ENCODE measurements at regions not wholly inside any gene's neighbourhood (a gene's known extent, or its start where the extent isn't known, plus 50 kb on each side); places are given as distances from the start of the nearest gene placed in this dataset.

DNA sequence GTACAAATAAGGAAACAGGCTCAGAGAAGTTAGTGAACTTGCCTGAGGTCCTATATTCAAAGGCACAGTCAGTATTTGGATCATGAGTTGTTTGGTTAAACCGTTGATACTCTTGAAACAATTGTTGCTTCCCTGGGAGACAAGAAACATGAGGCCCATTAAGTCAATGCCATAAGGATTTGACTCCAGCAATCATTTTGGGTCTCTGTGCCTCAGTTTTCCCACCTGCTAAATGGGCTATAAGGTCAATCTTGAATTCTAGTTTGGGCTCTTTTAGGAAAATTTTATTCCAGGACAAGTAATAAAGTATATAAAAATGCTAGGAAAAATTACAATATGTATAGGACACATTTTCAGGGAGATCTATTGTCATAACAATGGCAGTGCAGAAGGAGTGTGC is 202.1 kb downstream of the TMEM26 start:
- Mint-ChIP-seq H3K4me1 (ENCODE audit: low read depth, unreplicated experiment) (no peaks in the 10 kb centered on the region), H3K27ac (ENCODE audit: unreplicated experiment) (no peak overlapping the region)

DNA sequence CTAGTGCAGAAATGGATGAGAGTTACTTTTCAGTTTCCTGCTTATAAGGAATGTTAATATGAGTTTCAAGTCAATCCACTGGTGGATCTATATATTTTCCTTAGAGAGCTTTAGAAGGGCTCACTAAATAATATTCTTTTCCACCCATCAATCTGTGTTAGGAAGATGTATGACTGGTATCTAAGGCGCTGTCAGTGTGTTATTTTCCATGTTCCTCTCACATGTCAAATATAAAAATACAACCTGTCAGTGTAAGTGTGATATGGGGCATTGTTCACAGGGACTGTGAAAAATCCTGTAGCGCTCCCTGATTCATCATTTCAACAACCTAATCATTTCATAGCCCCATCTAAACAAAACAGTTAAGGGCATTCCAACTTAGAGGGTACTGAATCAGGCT is 203.1 kb downstream of the TMEM26 start:
- peaks cover 4% of the 10 kb centered on the region for H3K9me3 Mint-ChIP-seq (ENCODE audit: unreplicated experiment)
- H3K4me1 Mint-ChIP-seq (ENCODE audit: low read depth, unreplicated experiment), result no peaks in the 10 kb centered on the region
- no peak for DNase-seq
- H3K27ac Mint-ChIP-seq (ENCODE audit: unreplicated experiment), result no peak overlapping the region
- H3K27me3 Mint-ChIP-seq (ENCODE audit: unreplicated experiment), result no peaks in the 10 kb centered on the region
- H3K36me3 Mint-ChIP-seq (ENCODE audit: unreplicated experiment), result peaks cover 2% of the 10 kb centered on the region
- TF ChIP-seq, protein P1, sequence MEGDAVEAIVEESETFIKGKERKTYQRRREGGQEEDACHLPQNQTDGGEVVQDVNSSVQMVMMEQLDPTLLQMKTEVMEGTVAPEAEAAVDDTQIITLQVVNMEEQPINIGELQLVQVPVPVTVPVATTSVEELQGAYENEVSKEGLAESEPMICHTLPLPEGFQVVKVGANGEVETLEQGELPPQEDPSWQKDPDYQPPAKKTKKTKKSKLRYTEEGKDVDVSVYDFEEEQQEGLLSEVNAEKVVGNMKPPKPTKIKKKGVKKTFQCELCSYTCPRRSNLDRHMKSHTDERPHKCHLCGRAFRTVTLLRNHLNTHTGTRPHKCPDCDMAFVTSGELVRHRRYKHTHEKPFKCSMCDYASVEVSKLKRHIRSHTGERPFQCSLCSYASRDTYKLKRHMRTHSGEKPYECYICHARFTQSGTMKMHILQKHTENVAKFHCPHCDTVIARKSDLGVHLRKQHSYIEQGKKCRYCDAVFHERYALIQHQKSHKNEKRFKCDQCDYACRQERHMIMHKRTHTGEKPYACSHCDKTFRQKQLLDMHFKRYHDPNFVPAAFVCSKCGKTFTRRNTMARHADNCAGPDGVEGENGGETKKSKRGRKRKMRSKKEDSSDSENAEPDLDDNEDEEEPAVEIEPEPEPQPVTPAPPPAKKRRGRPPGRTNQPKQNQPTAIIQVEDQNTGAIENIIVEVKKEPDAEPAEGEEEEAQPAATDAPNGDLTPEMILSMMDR (IDR thresholded peaks at IDR 0.05; ENCODE audit: partially characterized antibody, unreplicated experiment), result no peak
- no peak overlapping the region for H3K4me3 Mint-ChIP-seq (ENCODE audit: unreplicated experiment)

More for the DNA sequence above, 202.1 kb downstream of the TMEM26 start:
- Mint-ChIP-seq H3K4me3 (ENCODE audit: unreplicated experiment) (no peak overlapping the region), H3K9me3 (ENCODE audit: unreplicated experiment) (peaks cover 6% of the 10 kb centered on the region), H3K27me3 (ENCODE audit: unreplicated experiment) (no peaks in the 10 kb centered on the region), H3K36me3 (ENCODE audit: unreplicated experiment) (peaks cover 3% of the 10 kb centered on the region)
- no peak for DNase-seq
- TF ChIP-seq, protein P1 (IDR thresholded peaks at IDR 0.05; ENCODE audit: partially characterized antibody, unreplicated experiment), result no peak

DNA sequence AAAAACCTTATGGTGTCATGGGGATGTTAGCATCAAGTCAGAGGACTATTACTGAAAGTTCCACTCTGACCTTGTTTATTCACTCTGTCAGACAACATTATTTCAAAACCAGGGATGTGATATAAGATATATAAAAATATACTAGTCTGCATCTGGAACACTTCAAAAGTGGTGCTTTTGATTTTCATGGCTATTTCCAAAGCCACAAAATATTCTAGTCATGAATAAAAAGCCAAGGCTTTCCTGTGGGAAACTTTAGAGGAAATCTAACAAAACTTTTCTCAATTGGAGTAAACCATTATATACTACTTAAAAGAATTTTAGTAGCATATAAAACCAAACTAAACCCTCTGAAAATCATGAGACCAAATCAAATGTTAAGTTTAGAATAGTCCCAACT is 205.2 kb downstream of the TMEM26 start:
- H3K36me3 Mint-ChIP-seq (ENCODE audit: unreplicated experiment), result no peaks in the 10 kb centered on the region
- no peak overlapping the region for H3K27ac Mint-ChIP-seq (ENCODE audit: unreplicated experiment)
- H3K4me3 Mint-ChIP-seq (ENCODE audit: unreplicated experiment), result no peak overlapping the region
- H3K27me3 Mint-ChIP-seq (ENCODE audit: unreplicated experiment), result no peaks in the 10 kb centered on the region
- TF ChIP-seq, protein P1 (IDR thresholded peaks at IDR 0.05; ENCODE audit: partially characterized antibody, unreplicated experiment), result no peak
- no peak for DNase-seq
- H3K9me3 Mint-ChIP-seq (ENCODE audit: unreplicated experiment), result no peaks in the 10 kb centered on the region
- peaks cover 6% of the 10 kb centered on the region for H3K4me1 Mint-ChIP-seq (ENCODE audit: low read depth, unreplicated experiment)

DNA sequence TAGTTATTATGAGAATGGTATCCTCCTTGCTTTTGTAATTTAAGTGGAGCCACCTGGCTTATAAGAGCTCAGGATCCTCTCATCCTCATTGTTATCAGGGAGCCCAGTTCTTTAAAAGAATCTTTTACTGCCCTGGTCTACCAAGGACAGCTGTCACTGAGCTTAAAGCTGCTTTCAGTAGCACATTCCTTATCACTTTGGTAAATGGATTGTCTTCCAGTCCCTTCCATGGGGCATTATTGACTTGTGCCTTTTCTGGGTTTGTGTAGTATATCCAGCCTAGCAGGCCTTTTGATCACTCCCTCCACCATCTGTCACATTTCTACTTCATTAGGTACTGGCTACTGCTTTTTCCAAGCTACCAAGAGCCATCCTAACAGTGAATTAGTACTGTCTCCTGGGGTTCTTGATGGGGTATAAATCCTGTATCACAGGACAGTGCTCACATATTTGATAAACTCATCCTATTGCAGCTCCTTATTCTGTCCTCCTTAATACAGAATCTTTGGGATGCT is 208.9 kb downstream of the TMEM26 start:
- DNase-seq, result no peak
- Mint-ChIP-seq H3K27ac (ENCODE audit: unreplicated experiment) (peak overlapping the region; percentile 43), H3K9me3 (ENCODE audit: unreplicated experiment) (no peaks in the 10 kb centered on the region), H3K27me3 (ENCODE audit: unreplicated experiment) (no peaks in the 10 kb centered on the region), H3K4me1 (ENCODE audit: low read depth, unreplicated experiment) (peaks cover 6% of the 10 kb centered on the region), H3K36me3 (ENCODE audit: unreplicated experiment) (no peaks in the 10 kb centered on the region), H3K4me3 (ENCODE audit: unreplicated experiment) (no peak overlapping the region)
- TF ChIP-seq, protein P1 (IDR thresholded peaks at IDR 0.05; ENCODE audit: partially characterized antibody, unreplicated experiment), result no peak

DNA sequence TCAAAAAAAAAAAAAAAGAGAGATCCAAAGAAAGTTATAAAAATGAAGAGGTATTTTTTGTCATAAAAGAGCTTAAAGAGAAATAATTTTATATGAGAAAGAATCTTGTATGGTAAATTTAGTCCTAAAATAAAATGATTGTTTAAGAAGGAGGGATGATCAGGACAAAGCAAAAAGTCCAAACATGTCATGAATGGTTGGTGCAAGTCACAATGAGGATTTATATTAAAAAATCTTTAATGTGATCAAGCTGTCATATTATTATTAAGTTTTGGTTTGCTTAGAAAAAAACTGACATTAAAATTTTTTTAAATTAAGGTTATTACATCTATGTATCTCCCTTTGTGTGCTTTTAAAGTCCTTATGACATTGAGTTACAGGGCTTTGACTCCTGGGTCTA is 220.4 kb downstream of the TMEM26 start:
- no peak for DNase-seq
- peaks cover 7% of the 10 kb centered on the region for H3K36me3 Mint-ChIP-seq (ENCODE audit: unreplicated experiment)
- TF ChIP-seq, protein P1 (IDR thresholded peaks at IDR 0.05; ENCODE audit: partially characterized antibody, unreplicated experiment), result no peak
- H3K4me1 Mint-ChIP-seq (ENCODE audit: low read depth, unreplicated experiment), result no peaks in the 10 kb centered on the region
- no peaks in the 10 kb centered on the region for H3K27me3 Mint-ChIP-seq (ENCODE audit: unreplicated experiment)
- H3K9me3 Mint-ChIP-seq (ENCODE audit: unreplicated experiment), result no peaks in the 10 kb centered on the region
- no peak overlapping the region for H3K4me3 Mint-ChIP-seq (ENCODE audit: unreplicated experiment)
- no peak overlapping the region for H3K27ac Mint-ChIP-seq (ENCODE audit: unreplicated experiment)
